Upper lobe of left lung (tissue), 4 donors: ENCODE measurements at regions not wholly inside any gene's neighbourhood (a gene's known extent, or its start where the extent isn't known, plus 50 kb on each side); places are given as distances from the start of the nearest gene placed in this dataset.

Experiments used
- CTCF ChIP-seq, 6 experiments: fragments of 450-650 bp in 4 of 6; fragments of 200-600 bp in 2 of 6; sonication (generic) in 2 of 6; IDR thresholded peaks; one replicate each; pipeline ENCODE4 v1.5.1; 2016 to 2019; ENCODE audit warnings: antibody characterized with exemption in 6 of 6
- EP300 ChIP-seq, 4 donors: sonication (generic); formaldehyde crosslinking; IDR thresholded peaks; one replicate each; pipeline ENCODE4 v1.5.1; 2017; ENCODE audit warnings: antibody characterized with exemption in 4 of 4, control low read depth in 2 of 4
- POLR2A ChIP-seq, 4 donors: fragments of 450-650 bp; IDR thresholded peaks; one replicate each; pipeline ENCODE4 v1.5.1; 2016 to 2017; ENCODE audit warnings: antibody characterized with exemption in 4 of 4, mild to moderate bottlenecking in 2 of 4
- POLR2AphosphoS5 ChIP-seq, 2 donors: sonication (generic); formaldehyde crosslinking; IDR thresholded peaks; one replicate each; pipeline ENCODE4 v1.5.1; 2017; ENCODE audit warnings: antibody characterized with exemption in 2 of 2

GRCh38 chr7:21099432-21099831 lies 312.7 kb upstream of the SP8 start:
- no peak for TF ChIP-seq EP300 (IDR thresholded peaks at IDR 0.05)
- no peak for TF ChIP-seq CTCF (IDR thresholded peaks at IDR 0.05)
- TF ChIP-seq POLR2AphosphoS5 (IDR thresholded peaks at IDR 0.05), result no peak
- no peak for TF ChIP-seq POLR2A (IDR thresholded peaks at IDR 0.05)
